ENCODE measurements at regions not wholly inside any gene's neighbourhood (a gene's known extent, or its start where the extent isn't known, plus 50 kb on each side); places are given as distances from the start of the nearest gene placed in this dataset.

GRCh38 chr12:3991798-3992580, 118.8 kb upstream of the PARP11 start:
- no peak for TF ChIP-seq CTCF (IDR thresholded peaks at IDR 0.05)
- H3K4me3 Mint-ChIP-seq = no peak overlapping the region
- no peak for DNase-seq
- H3K27ac Mint-ChIP-seq = no peak overlapping the region
- H3K4me1 Mint-ChIP-seq (ENCODE audit: low read depth) = peaks cover 38% of the 10 kb centered on the region
- intact Hi-C loops (cut with micrococcal nuclease) = loop anchor here (5.0 kb wide), 1 partner anchor 295 kb away; no protein-coding TSS in a partner anchor
- no peaks in the 10 kb centered on the region for H3K27me3 Mint-ChIP-seq
- ChIA-PET CTCF (interaction anchor here (0.7 to 15.4 kb wide), 4 partner anchors 19 to 285 kb away, joined by 3 to 136 read pairs (median 68); no protein-coding TSS in a partner anchor), POLR2A (interaction anchor here (0.5 to 1.6 kb wide), 5 partner anchors 14 to 293 kb away, joined by 3 to 6 read pairs (median 4); no protein-coding TSS in a partner anchor)
- H3K9me3 Mint-ChIP-seq = no peaks in the 10 kb centered on the region
- ATAC-seq = no peak
- no peaks in the 10 kb centered on the region for H3K36me3 Mint-ChIP-seq (ENCODE audit: low read depth)

- H3K27me3 Mint-ChIP-seq = no peaks in the 10 kb centered on the region
- ATAC-seq = no peak
- no peak for TF ChIP-seq CTCF (IDR thresholded peaks at IDR 0.05)
- peaks cover 34% of the 10 kb centered on the region for H3K4me1 Mint-ChIP-seq (ENCODE audit: low read depth)
- peak overlapping the region; percentile 14 for H3K27ac Mint-ChIP-seq
- no peak overlapping the region for H3K4me3 Mint-ChIP-seq
- no peak for DNase-seq
- ChIA-PET POLR2A (interaction anchor here (1.0 to 3.5 kb wide), 3 partner anchors 27 to 286 kb away, joined by 3 to 20 read pairs (median 6); partner anchors contain the start of gene CCND2), CTCF (interaction anchor here (0.7 to 15.4 kb wide), 8 partner anchors 12 to 287 kb away, joined by 3 to 136 read pairs (median 8); no protein-coding TSS in a partner anchor)
- intact Hi-C loops (cut with micrococcal nuclease) = loop anchor here (5.0 kb wide), 1 partner anchor 297 kb away; no protein-coding TSS in a partner anchor
- H3K9me3 Mint-ChIP-seq = no peaks in the 10 kb centered on the region
- H3K36me3 Mint-ChIP-seq (ENCODE audit: low read depth) = no peaks in the 10 kb centered on the region
Measured at GRCh38 chr12:3990501-3991280, 117.5 kb upstream of the PARP11 start.

GRCh38 chr12:3989218-3989550, 116.0 kb upstream of the PARP11 start:
- intact Hi-C loops (cut with micrococcal nuclease) = loop anchor here (5.0 kb wide), 1 partner anchor 102 kb away; no protein-coding TSS in a partner anchor
- DNase-seq = no peak
- no peak for TF ChIP-seq CTCF (IDR thresholded peaks at IDR 0.05)
- Mint-ChIP-seq H3K9me3 (no peaks in the 10 kb centered on the region), H3K4me1 (ENCODE audit: low read depth) (peaks cover 32% of the 10 kb centered on the region), H3K36me3 (ENCODE audit: low read depth) (no peaks in the 10 kb centered on the region), H3K4me3 (peak overlapping the region; percentile 58), H3K27ac (peak overlapping the region; percentile 85), H3K27me3 (no peaks in the 10 kb centered on the region)
- no peak for ATAC-seq
- POLR2A ChIA-PET = interaction anchor here (0.6 to 3.5 kb wide), 9 partner anchors 16 to 305 kb away, joined by 3 to 20 read pairs (median 4); partner anchors contain the start of gene CCND2
- CTCF ChIA-PET = interaction anchor here (0.8 to 15.4 kb wide), 13 partner anchors 10 to 288 kb away, joined by 3 to 136 read pairs (median 5); no protein-coding TSS in a partner anchor

- TF ChIP-seq CTCF (IDR thresholded peaks at IDR 0.05) = no peak
- peak overlapping the region; percentile 85 for H3K27ac Mint-ChIP-seq
- peaks cover 32% of the 10 kb centered on the region for H3K4me1 Mint-ChIP-seq (ENCODE audit: low read depth)
- CTCF ChIA-PET = interaction anchor here (0.8 to 15.4 kb wide), 13 partner anchors 10 to 289 kb away, joined by 3 to 136 read pairs (median 5); no protein-coding TSS in a partner anchor
- H3K9me3 Mint-ChIP-seq = peaks cover 1% of the 10 kb centered on the region
- peak; percentile 78 for ATAC-seq
- no peaks in the 10 kb centered on the region for H3K27me3 Mint-ChIP-seq
- H3K4me3 Mint-ChIP-seq = peak overlapping the region; percentile 58
- peak; percentile 67 for DNase-seq
- POLR2A ChIA-PET = interaction anchor here (0.6 to 3.5 kb wide), 14 partner anchors 13 to 306 kb away, joined by 3 to 20 read pairs (median 4); partner anchors contain the start of gene CCND2
- no peaks in the 10 kb centered on the region for H3K36me3 Mint-ChIP-seq (ENCODE audit: low read depth)
- intact Hi-C loops (cut with micrococcal nuclease) = loop anchor here (5.0 kb wide), 1 partner anchor 101 kb away; no protein-coding TSS in a partner anchor
Measured at GRCh38 chr12:3988519-3989217, 115.5 kb upstream of the PARP11 start.

Measured in activated CD8-positive, alpha-beta T cell treated with anti-CD3 and anti-CD28 coated beads for 36 hours (primary cell).